Keratinocyte (primary cell): ENCODE measurements at regions not wholly inside any gene's neighbourhood (a gene's known extent, or its start where the extent isn't known, plus 50 kb on each side); places are given as distances from the start of the nearest gene placed in this dataset.

Experiments
- EZH2 ChIP-seq: IDR thresholded peaks from one replicate; pipeline ENCODE4 v1.6.1; 2012; ENCODE audit warnings: inconsistent platforms, mild to moderate bottlenecking, low read length, moderate library complexity
- TF ChIP-seq, protein P1 (sequence below), 3 experiments: IDR thresholded peaks in 1 of 3; conservative IDR thresholded peaks in 1 of 3; optimal IDR thresholded peaks in 1 of 3; 2 replicates in 2 of 3; 3 replicates in 1 of 3; pipeline versions ENCODE3 to v1.5.1; 2011; ENCODE audit warnings: low read length in 3 of 3, mild to moderate bottlenecking in 3 of 3, moderate library complexity in 2 of 3, control low read depth in 1 of 3, inconsistent platforms in 1 of 3; ENCODE audit not compliant: insufficient read depth in 2 of 3; ENCODE audit errors: extremely low read depth in 1 of 3

DNA sequence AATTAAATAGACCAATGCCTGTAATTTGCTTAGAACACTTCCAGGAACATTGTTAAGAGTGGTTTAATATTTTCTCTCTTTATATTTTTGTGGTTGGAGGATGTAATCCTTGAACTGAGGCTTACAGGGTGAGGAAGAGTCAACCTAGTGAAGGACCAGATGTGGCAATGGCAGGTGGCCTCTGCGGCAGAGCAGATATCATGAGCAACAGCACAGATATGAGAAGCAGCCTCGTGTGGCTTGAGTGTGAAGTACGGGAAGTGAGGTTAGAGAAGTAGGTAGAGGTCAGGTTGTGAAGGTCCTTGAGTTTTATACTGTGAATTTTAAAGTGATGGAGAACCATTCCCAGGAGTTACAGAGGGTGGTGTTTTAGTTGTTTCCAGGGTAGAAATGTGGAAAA lies 417.6 kb upstream of the SUCLG2 start:
- TF ChIP-seq, protein P1, sequence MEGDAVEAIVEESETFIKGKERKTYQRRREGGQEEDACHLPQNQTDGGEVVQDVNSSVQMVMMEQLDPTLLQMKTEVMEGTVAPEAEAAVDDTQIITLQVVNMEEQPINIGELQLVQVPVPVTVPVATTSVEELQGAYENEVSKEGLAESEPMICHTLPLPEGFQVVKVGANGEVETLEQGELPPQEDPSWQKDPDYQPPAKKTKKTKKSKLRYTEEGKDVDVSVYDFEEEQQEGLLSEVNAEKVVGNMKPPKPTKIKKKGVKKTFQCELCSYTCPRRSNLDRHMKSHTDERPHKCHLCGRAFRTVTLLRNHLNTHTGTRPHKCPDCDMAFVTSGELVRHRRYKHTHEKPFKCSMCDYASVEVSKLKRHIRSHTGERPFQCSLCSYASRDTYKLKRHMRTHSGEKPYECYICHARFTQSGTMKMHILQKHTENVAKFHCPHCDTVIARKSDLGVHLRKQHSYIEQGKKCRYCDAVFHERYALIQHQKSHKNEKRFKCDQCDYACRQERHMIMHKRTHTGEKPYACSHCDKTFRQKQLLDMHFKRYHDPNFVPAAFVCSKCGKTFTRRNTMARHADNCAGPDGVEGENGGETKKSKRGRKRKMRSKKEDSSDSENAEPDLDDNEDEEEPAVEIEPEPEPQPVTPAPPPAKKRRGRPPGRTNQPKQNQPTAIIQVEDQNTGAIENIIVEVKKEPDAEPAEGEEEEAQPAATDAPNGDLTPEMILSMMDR (optimal IDR thresholded peaks at IDR 0.05 in 1 of 3, IDR thresholded peaks at IDR 0.05 in 1 of 3, conservative IDR thresholded peaks at IDR 0.05 in 1 of 3; ENCODE audit: extremely low read depth in 1 of 3, insufficient read depth in 2 of 3, low read length in 3 of 3), result no peak
- no peak for TF ChIP-seq EZH2
